ENCODE measurements at regions not wholly inside any gene's neighbourhood (a gene's known extent, or its start where the extent isn't known, plus 50 kb on each side); places are given as distances from the start of the nearest gene placed in this dataset.

- no peak for TF ChIP-seq MAX (IDR thresholded peaks at IDR 0.05)
- TF ChIP-seq, protein P1, sequence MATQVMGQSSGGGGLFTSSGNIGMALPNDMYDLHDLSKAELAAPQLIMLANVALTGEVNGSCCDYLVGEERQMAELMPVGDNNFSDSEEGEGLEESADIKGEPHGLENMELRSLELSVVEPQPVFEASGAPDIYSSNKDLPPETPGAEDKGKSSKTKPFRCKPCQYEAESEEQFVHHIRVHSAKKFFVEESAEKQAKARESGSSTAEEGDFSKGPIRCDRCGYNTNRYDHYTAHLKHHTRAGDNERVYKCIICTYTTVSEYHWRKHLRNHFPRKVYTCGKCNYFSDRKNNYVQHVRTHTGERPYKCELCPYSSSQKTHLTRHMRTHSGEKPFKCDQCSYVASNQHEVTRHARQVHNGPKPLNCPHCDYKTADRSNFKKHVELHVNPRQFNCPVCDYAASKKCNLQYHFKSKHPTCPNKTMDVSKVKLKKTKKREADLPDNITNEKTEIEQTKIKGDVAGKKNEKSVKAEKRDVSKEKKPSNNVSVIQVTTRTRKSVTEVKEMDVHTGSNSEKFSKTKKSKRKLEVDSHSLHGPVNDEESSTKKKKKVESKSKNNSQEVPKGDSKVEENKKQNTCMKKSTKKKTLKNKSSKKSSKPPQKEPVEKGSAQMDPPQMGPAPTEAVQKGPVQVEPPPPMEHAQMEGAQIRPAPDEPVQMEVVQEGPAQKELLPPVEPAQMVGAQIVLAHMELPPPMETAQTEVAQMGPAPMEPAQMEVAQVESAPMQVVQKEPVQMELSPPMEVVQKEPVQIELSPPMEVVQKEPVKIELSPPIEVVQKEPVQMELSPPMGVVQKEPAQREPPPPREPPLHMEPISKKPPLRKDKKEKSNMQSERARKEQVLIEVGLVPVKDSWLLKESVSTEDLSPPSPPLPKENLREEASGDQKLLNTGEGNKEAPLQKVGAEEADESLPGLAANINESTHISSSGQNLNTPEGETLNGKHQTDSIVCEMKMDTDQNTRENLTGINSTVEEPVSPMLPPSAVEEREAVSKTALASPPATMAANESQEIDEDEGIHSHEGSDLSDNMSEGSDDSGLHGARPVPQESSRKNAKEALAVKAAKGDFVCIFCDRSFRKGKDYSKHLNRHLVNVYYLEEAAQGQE (IDR thresholded peaks at IDR 0.05; ENCODE audit: low read depth) = no peak
- peak; percentile 99 for TF ChIP-seq TCF12 (IDR thresholded peaks at IDR 0.05; ENCODE audit: low read depth)
- no peak for TF ChIP-seq YY1 (IDR thresholded peaks at IDR 0.05; ENCODE audit: low read depth)
- peak; percentile 1; the same call in 1 of the 2 replicates for TF ChIP-seq RAD21 (IDR thresholded peaks at IDR 0.05; ENCODE audit: low read depth)
- TF ChIP-seq CREB1 (IDR thresholded peaks at IDR 0.05; ENCODE audit: low read depth) = no peak
- TF ChIP-seq TAF1 (IDR thresholded peaks at IDR 0.05; ENCODE audit: low read depth) = no peak
- no peak for TF ChIP-seq ZBTB7A (IDR thresholded peaks at IDR 0.05; ENCODE audit: low read depth)
- peak; percentile 93 for TF ChIP-seq FOXM1 (IDR thresholded peaks at IDR 0.05; ENCODE audit: borderline replicate concordance, low read depth)
These were observed 1492.8 kb downstream of the UQCRFS1 start for GRCh38 chr19:27720155-27720554.

Data from Ishikawa (cell line).